GM21367 (cell line): ENCODE measurements at regions not wholly inside any gene's neighbourhood (a gene's known extent, or its start where the extent isn't known, plus 50 kb on each side); places are given as distances from the start of the nearest gene placed in this dataset.
"Not testable (repeated sequence)": the region's sequence is repeated elsewhere in the genome, so short reads cannot be mapped to it uniquely, and the experiment has no call there.

Experiments
- ATAC-seq: cut with Tn5 transposase; IDR thresholded peaks from one replicate; pipeline ENCODE4 v1.9.1; 2021; ENCODE audit not compliant: unreplicated experiment

GRCh38 chr21:15932726-15933125, 202.9 kb downstream of the USP25 start:
- no peak for ATAC-seq

GRCh38 chr21:15935530-15935929, 205.7 kb downstream of the USP25 start:
- ATAC-seq: no peak

GRCh38 chr21:15943009-15943666, 213.4 kb downstream of the USP25 start:
- ATAC-seq: no peak

GRCh38 chr21:15947677-15948076, 217.9 kb downstream of the USP25 start:
- ATAC-seq: no peak

GRCh38 chr21:15953551-15954116, 223.9 kb downstream of the USP25 start:
- ATAC-seq: no peak

- ATAC-seq: no peak
These were observed 234.6 kb downstream of the USP25 start for GRCh38 chr21:15964236-15964855.

- no peak for ATAC-seq
These were observed 236.4 kb downstream of the USP25 start for GRCh38 chr21:15966231-15966630.

- ATAC-seq: no peak
These were observed 236.9 kb downstream of the USP25 start for GRCh38 chr21:15966651-15967050.

GRCh38 chr21:15967661-15968060, 237.9 kb downstream of the USP25 start:
- no peak for ATAC-seq

- ATAC-seq: no peak
These were observed 239.1 kb downstream of the USP25 start for GRCh38 chr21:15968776-15969310.

- no peak for ATAC-seq
These were observed 247.0 kb downstream of the USP25 start for GRCh38 chr21:15976807-15977206.

GRCh38 chr21:15978215-15978738, 248.5 kb downstream of the USP25 start:
- ATAC-seq: no peak

- not testable (repeated sequence) for ATAC-seq
These were observed 249.7 kb downstream of the USP25 start for GRCh38 chr21:15979493-15979892.

- ATAC-seq: no peak
These were observed 256.5 kb downstream of the USP25 start for GRCh38 chr21:15986277-15986676.

GRCh38 chr21:15992171-15992570, 262.4 kb downstream of the USP25 start:
- no peak for ATAC-seq

- ATAC-seq: no peak
These were observed 264.2 kb downstream of the USP25 start for GRCh38 chr21:15993951-15994350.

- ATAC-seq: no peak
These were observed 270.0 kb downstream of the USP25 start for GRCh38 chr21:15999741-16000140.

- ATAC-seq: no peak
These were observed 273.2 kb downstream of the USP25 start for GRCh38 chr21:16002874-16003466.

- ATAC-seq: no peak
These were observed 274.3 kb downstream of the USP25 start for GRCh38 chr21:16004086-16004485.

GRCh38 chr21:16004523-16004922, 274.7 kb downstream of the USP25 start:
- ATAC-seq: no peak

- no peak for ATAC-seq
These were observed 276.2 kb downstream of the USP25 start for GRCh38 chr21:16005996-16006395.

- ATAC-seq: no peak
These were observed 278.2 kb downstream of the USP25 start for GRCh38 chr21:16007943-16008342.
